Neural progenitor cell (in vitro differentiated cells): ENCODE measurements at regions not wholly inside any gene's neighbourhood (a gene's known extent, or its start where the extent isn't known, plus 50 kb on each side); places are given as distances from the start of the nearest gene placed in this dataset.

Experiments used
- DNase-seq: peaks from one replicate; pipeline ENCODE4 v3.0.0-alpha.2; 2016; ENCODE audit warnings: low spot score
- H2AFZ ChIP-seq: fragments of 200-600 bp; sonication (generic); replicated peaks from 2 replicates; pipeline ENCODE4 v1.6.1; 2016; ENCODE audit warnings: antibody characterized with exemption
- H3F3A ChIP-seq: fragments of 200-600 bp; sonication (generic); 2 replicates; pipeline ENCODE4 v1.6.1; 2016; ENCODE audit warnings: antibody characterized with exemption, low read depth
- H3K27ac ChIP-seq: fragments of 200-600 bp; sonication (generic); 2 replicates; pipeline ENCODE4 v1.5.1; 2016; ENCODE audit warnings: mild to moderate bottlenecking
- H3K27me3 ChIP-seq: fragments of 200-600 bp; sonication (generic); 2 replicates; pipeline ENCODE4 v1.6.1; 2016; ENCODE audit warnings: mild to moderate bottlenecking, moderate library complexity
- H3K36me3 ChIP-seq: fragments of 200-600 bp; sonication (generic); 2 replicates; pipeline ENCODE4 v1.5.1; 2016
- H3K4me1 ChIP-seq: fragments of 200-600 bp; sonication (generic); 2 replicates; pipeline ENCODE4 v1.6.1; 2016; ENCODE audit warnings: mixed run types
- H3K4me2 ChIP-seq: fragments of 200-600 bp; sonication (generic); 2 replicates; pipeline ENCODE4 v1.6.1; 2016
- H3K4me3 ChIP-seq: fragments of 200-600 bp; sonication (generic); 2 replicates; pipeline ENCODE4 v1.5.1; 2016
- H3K79me2 ChIP-seq: fragments of 200-600 bp; sonication (generic); 2 replicates; pipeline ENCODE4 v1.6.1; 2016; ENCODE audit warnings: low read depth
- H3K9ac ChIP-seq: fragments of 200-600 bp; sonication (generic); 2 replicates; pipeline ENCODE4 v1.6.1; 2016
- H3K9me3 ChIP-seq: fragments of 200-600 bp; sonication (generic); 2 replicates; pipeline ENCODE4 v1.5.1; 2016; ENCODE audit warnings: low read depth
- H4K20me1 ChIP-seq: fragments of 200-600 bp; sonication (generic); 2 replicates; pipeline ENCODE4 v1.6.1; 2016; ENCODE audit warnings: low read depth
- H3K27ac Mint-ChIP-seq: 3 replicates; pipeline ENCODE4 v1.8.0; 2021; ENCODE audit warnings: mixed read lengths
- H3K27me3 Mint-ChIP-seq: 2 replicates; pipeline ENCODE4 v1.8.0; 2022; ENCODE audit warnings: low read depth, mild to moderate bottlenecking, inconsistent platforms, moderate library complexity, mixed read lengths; ENCODE audit not compliant: insufficient read depth
- H3K36me3 Mint-ChIP-seq: 3 replicates; pipeline ENCODE4 v1.8.0; 2021; ENCODE audit warnings: mixed read lengths
- H3K4me1 Mint-ChIP-seq: 3 replicates; pipeline ENCODE4 v1.8.0; 2021; ENCODE audit warnings: mixed read lengths
- H3K4me3 Mint-ChIP-seq: 3 replicates; pipeline ENCODE4 v1.8.0; 2021; ENCODE audit warnings: mild to moderate bottlenecking, moderate library complexity, mixed read lengths
- H3K9me3 Mint-ChIP-seq: 3 replicates; pipeline ENCODE4 v1.8.0; 2020; ENCODE audit warnings: mixed read lengths
- EZH2 ChIP-seq: fragments of 200-600 bp; sonication (generic); IDR thresholded peaks from 2 replicates; pipeline ENCODE4 v1.6.1; 2017; ENCODE audit warnings: antibody characterized with exemption, mild to moderate bottlenecking, moderate library complexity
- EZH2phosphoT487 ChIP-seq: fragments of 200-600 bp; sonication (generic); IDR thresholded peaks from 2 replicates; pipeline ENCODE4 v1.6.1; 2017; ENCODE audit warnings: antibody characterized with exemption
- TF ChIP-seq, protein P1 (sequence below): fragments of 200-600 bp; sonication (generic); IDR thresholded peaks from 2 replicates; pipeline ENCODE4 v1.5.1; 2017; ENCODE audit warnings: antibody characterized with exemption, mild to moderate bottlenecking

DNA sequence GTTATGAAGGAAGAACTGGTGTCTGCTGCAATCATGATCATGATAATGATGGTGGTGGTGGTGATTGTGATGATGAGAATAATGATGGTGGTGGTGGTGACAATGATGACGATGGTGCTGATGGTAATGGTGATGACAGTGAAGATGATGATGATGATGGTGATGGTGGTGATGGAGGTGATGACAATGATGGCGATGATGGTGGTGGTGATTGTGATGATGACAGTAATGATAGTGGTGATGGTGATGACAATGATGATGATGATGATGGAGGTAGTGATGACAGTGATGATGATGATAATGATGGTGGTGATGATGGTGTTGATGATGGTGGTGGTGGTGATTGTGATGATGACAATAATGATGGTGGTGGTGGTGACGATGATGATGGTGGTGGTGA lies 52.8 kb upstream of the ANO1 start:
- no peak for TF ChIP-seq EZH2
- TF ChIP-seq, protein P1, sequence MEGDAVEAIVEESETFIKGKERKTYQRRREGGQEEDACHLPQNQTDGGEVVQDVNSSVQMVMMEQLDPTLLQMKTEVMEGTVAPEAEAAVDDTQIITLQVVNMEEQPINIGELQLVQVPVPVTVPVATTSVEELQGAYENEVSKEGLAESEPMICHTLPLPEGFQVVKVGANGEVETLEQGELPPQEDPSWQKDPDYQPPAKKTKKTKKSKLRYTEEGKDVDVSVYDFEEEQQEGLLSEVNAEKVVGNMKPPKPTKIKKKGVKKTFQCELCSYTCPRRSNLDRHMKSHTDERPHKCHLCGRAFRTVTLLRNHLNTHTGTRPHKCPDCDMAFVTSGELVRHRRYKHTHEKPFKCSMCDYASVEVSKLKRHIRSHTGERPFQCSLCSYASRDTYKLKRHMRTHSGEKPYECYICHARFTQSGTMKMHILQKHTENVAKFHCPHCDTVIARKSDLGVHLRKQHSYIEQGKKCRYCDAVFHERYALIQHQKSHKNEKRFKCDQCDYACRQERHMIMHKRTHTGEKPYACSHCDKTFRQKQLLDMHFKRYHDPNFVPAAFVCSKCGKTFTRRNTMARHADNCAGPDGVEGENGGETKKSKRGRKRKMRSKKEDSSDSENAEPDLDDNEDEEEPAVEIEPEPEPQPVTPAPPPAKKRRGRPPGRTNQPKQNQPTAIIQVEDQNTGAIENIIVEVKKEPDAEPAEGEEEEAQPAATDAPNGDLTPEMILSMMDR: no peak
- TF ChIP-seq EZH2phosphoT487: no peak
- Histone ChIP-seq H3K4me3 (no peak overlapping the region), H3K27me3 (no peaks in the 10 kb centered on the region), H3K4me2 (no peak overlapping the region), H3K9ac (no peak overlapping the region), H3F3A (no peaks in the 10 kb centered on the region), H3K9me3 (no peaks in the 10 kb centered on the region), H3K27ac (no peak overlapping the region), H3K79me2 (no peaks in the 10 kb centered on the region), H3K4me1 (no peaks in the 10 kb centered on the region), H4K20me1 (no peaks in the 10 kb centered on the region), H3K36me3 (no peaks in the 10 kb centered on the region), H2AFZ (no peak overlapping the region)
- H3K4me1 Mint-ChIP-seq: peaks cover 12% of the 10 kb centered on the region
- peaks cover 3% of the 10 kb centered on the region for H3K9me3 Mint-ChIP-seq
- no peak overlapping the region for H3K4me3 Mint-ChIP-seq
- H3K27ac Mint-ChIP-seq: no peak overlapping the region
- H3K36me3 Mint-ChIP-seq: no peaks in the 10 kb centered on the region
- DNase-seq: no peak
- H3K27me3 Mint-ChIP-seq: peaks cover 6% of the 10 kb centered on the region

DNA sequence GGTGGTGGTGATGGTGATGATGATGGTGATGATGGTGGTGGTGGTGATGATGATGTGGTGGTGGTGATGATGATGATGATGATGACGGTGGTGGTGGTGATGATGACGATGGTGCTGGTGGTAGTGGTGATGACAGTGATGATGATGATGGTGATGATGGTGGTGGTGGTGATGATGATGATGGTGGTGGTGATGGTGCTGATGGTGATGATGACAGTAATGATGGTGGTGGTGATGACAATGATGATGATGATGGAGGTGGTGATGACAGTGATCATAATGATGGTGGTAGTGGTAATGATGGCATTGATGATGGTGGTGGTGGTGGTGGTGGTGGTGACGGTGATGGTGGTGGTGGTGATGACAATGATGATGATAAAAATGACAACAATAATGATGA lies 52.1 kb upstream of the ANO1 start:
- Mint-ChIP-seq H3K27me3 (peaks cover 9% of the 10 kb centered on the region), H3K4me3 (no peak overlapping the region), H3K36me3 (no peaks in the 10 kb centered on the region), H3K27ac (no peak overlapping the region), H3K4me1 (peaks cover 12% of the 10 kb centered on the region), H3K9me3 (peaks cover 3% of the 10 kb centered on the region)
- Histone ChIP-seq H3K79me2 (no peaks in the 10 kb centered on the region), H3K4me2 (no peak overlapping the region), H3K9me3 (no peaks in the 10 kb centered on the region), H3K36me3 (no peaks in the 10 kb centered on the region), H3F3A (no peaks in the 10 kb centered on the region), H4K20me1 (no peaks in the 10 kb centered on the region), H3K4me3 (no peak overlapping the region), H3K27me3 (no peaks in the 10 kb centered on the region), H3K4me1 (no peaks in the 10 kb centered on the region), H2AFZ (no peak overlapping the region), H3K27ac (no peak overlapping the region), H3K9ac (no peak overlapping the region)
- no peak for TF ChIP-seq EZH2
- TF ChIP-seq EZH2phosphoT487: no peak
- TF ChIP-seq, protein P1: no peak
- no peak for DNase-seq

DNA sequence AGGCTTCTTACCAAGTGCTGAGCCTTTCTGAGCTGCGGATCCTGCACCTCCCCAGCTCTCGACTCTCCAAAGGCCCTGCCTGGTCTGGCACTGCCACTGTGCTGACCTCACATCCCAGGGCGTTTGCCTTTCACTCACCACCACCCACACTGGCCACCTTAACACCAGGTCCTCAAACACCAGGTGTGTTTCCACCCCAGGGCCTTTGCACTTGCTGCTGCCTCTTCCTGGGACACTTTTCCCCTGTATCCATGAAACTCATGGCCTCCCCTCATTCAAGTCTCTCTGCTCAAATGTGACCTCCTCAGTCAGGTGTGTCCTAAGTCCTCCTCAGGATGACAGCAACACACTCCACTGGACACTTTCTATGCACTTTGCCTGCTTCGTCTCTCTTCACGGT lies 51.4 kb upstream of the ANO1 start:
- Mint-ChIP-seq H3K4me1 (peaks cover 12% of the 10 kb centered on the region), H3K36me3 (no peaks in the 10 kb centered on the region), H3K27ac (no peak overlapping the region), H3K9me3 (peaks cover 3% of the 10 kb centered on the region), H3K4me3 (no peak overlapping the region), H3K27me3 (peaks cover 9% of the 10 kb centered on the region)
- Histone ChIP-seq H3K79me2 (no peaks in the 10 kb centered on the region), H3K4me1 (no peaks in the 10 kb centered on the region), H2AFZ (no peak overlapping the region), H3K9me3 (no peaks in the 10 kb centered on the region), H4K20me1 (no peaks in the 10 kb centered on the region), H3K27me3 (no peaks in the 10 kb centered on the region), H3K4me2 (no peak overlapping the region), H3K27ac (no peak overlapping the region), H3K9ac (no peak overlapping the region), H3K36me3 (no peaks in the 10 kb centered on the region), H3F3A (no peaks in the 10 kb centered on the region), H3K4me3 (no peak overlapping the region)
- DNase-seq: no peak
- TF ChIP-seq EZH2phosphoT487 (no peak), EZH2 (no peak)
- TF ChIP-seq, protein P1: no peak

DNA sequence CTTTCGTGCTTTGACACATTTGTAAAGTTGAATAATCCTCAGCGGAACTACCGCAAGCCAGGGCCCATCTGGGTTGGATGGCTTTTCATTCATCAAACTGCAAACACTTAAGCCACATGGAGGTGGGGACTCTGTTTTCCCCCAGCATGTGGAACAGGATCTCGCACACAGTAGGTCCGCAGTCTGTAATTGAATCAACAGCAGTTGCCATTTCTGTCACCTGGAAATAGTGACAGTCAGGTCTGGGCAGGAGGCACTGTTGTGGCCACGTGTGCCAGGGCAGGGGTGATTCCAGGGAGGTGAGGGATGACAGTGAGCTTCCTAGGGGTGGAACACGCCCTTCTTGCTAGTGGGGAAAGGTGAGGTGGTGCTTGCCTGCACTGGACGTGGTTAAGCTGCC lies 50.7 kb upstream of the ANO1 start:
- no peak overlapping the region for H3K4me3 Mint-ChIP-seq
- Histone ChIP-seq H3K4me3 (no peak overlapping the region), H3K4me2 (no peak overlapping the region), H3K79me2 (no peaks in the 10 kb centered on the region), H3K36me3 (no peaks in the 10 kb centered on the region), H3K27ac (no peak overlapping the region), H3K9ac (no peak overlapping the region), H3K27me3 (no peaks in the 10 kb centered on the region), H3K9me3 (no peaks in the 10 kb centered on the region), H2AFZ (no peak overlapping the region), H3K4me1 (no peaks in the 10 kb centered on the region), H4K20me1 (no peaks in the 10 kb centered on the region), H3F3A (no peaks in the 10 kb centered on the region)
- peaks cover 9% of the 10 kb centered on the region for H3K27me3 Mint-ChIP-seq
- peaks cover 15% of the 10 kb centered on the region for H3K4me1 Mint-ChIP-seq
- TF ChIP-seq, protein P1: no peak
- no peak for TF ChIP-seq EZH2phosphoT487
- no peak for TF ChIP-seq EZH2
- H3K27ac Mint-ChIP-seq: no peak overlapping the region
- H3K36me3 Mint-ChIP-seq: no peaks in the 10 kb centered on the region
- H3K9me3 Mint-ChIP-seq: peaks cover 3% of the 10 kb centered on the region
- no peak for DNase-seq
